NCI-H2171 treated with DMSO at 0.1 percent for 48 hours (cell line): ENCODE measurements at regions not wholly inside any gene's neighbourhood (a gene's known extent, or its start where the extent isn't known, plus 50 kb on each side); places are given as distances from the start of the nearest gene placed in this dataset.

Experiments
- DNase-seq: peaks from one replicate; lab custom pipeline; 2025; lab: John Stamatoyannopoulos, UW

GRCh38 chr20:62580733-62581132 lies 61.6 kb upstream of the SLCO4A1 start:
- DNase-seq: no peak

GRCh38 chr20:62581308-62581707 lies 61.0 kb upstream of the SLCO4A1 start:
- no peak for DNase-seq

- no peak for DNase-seq
These were observed 60.5 kb upstream of the SLCO4A1 start for GRCh38 chr20:62581806-62582205.

- no peak for DNase-seq
These were observed 58.8 kb upstream of the SLCO4A1 start for GRCh38 chr20:62583424-62583920.

GRCh38 chr20:62584671-62585460 lies 57.4 kb upstream of the SLCO4A1 start:
- no peak for DNase-seq

- no peak for DNase-seq
These were observed 56.8 kb upstream of the SLCO4A1 start for GRCh38 chr20:62585461-62585970.

GRCh38 chr20:62586799-62587198 lies 55.5 kb upstream of the SLCO4A1 start:
- no peak for DNase-seq

GRCh38 chr20:62587757-62588402 lies 54.4 kb upstream of the SLCO4A1 start:
- DNase-seq: no peak

GRCh38 chr20:62588458-62589149 lies 53.7 kb upstream of the SLCO4A1 start:
- no peak for DNase-seq

GRCh38 chr20:62589150-62589498 lies 53.2 kb upstream of the SLCO4A1 start:
- no peak for DNase-seq

- DNase-seq: no peak
These were observed 52.6 kb upstream of the SLCO4A1 start for GRCh38 chr20:62589720-62590119.

- no peak for DNase-seq
These were observed 51.8 kb upstream of the SLCO4A1 start for GRCh38 chr20:62590309-62591121.

- DNase-seq: no peak
These were observed 51.2 kb upstream of the SLCO4A1 start for GRCh38 chr20:62591122-62591468.

GRCh38 chr20:62591591-62591990 lies 50.7 kb upstream of the SLCO4A1 start:
- DNase-seq: no peak
